Stimulated activated naive CD4-positive, alpha-beta T cell (primary cell): ENCODE measurements at regions not wholly inside any gene's neighbourhood (a gene's known extent, or its start where the extent isn't known, plus 50 kb on each side); places are given as distances from the start of the nearest gene placed in this dataset.
"Not testable (repeated sequence)": the region's sequence is repeated elsewhere in the genome, so short reads cannot be mapped to it uniquely, and the experiment has no call there.

Experiments used
- DNase-seq, 6 experiments: peaks; one replicate each; lab custom pipeline; 2025; lab: John Stamatoyannopoulos, UW

DNA sequence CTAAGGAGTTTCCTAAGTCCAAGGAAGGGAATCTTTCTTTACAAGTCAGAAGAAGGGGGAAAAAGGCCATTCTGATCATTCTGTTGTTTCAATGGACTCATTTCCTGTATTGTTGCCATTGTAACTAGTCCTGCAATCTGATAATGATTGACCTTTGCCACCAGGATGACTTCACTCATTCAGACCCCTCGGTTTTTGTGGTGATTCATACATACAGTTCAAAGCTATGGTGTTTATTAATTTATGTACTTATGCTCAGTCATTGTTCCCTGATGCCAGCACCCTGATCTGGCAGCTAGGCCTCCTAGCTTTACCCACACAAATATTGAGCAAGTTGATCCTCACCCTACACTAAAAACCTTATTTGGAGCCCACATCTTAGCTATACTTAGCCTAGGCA is 57.6 kb upstream of the ZNF519 start:
- DNase-seq: no peak

DNA sequence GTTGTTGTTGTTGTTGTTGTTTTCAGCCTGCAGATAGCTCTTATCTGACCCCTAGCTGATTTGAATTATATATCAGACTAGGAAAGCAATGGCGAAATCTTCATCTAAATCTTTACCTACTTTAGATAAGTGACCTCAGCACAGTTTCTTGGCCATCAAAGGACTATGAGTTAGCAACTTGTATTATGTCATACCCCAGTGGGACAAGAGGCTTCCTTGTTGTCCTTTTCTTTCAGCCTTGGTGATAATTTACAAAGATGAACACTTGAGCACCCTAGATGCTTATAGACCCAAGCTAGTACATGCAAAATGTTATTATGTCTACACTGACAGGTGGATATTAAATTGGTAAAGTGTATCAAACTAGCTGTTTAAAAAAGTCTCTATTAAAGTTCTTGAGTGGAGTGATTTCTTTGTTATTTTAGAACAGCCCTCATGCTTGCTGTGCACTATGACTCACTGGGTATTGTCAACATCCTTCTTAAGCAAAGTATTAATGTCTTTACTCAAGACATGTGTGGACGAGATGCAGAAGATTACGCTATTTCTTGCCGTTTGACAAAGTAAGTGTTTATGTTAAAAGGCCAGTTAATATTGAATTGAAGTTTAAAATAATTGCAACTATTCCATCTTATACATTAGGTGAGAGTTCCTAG is 56.6 kb upstream of the ZNF519 start:
- DNase-seq: not testable (repeated sequence)
